GM20431 (cell line): ENCODE measurements at regions not wholly inside any gene's neighbourhood (a gene's known extent, or its start where the extent isn't known, plus 50 kb on each side); places are given as distances from the start of the nearest gene placed in this dataset.
"Not testable (repeated sequence)": the region's sequence is repeated elsewhere in the genome, so short reads cannot be mapped to it uniquely, and the experiment has no call there.

ENCODE experiments used
- in situ Hi-C: fragments of 300-500 bp; cut with MseI, MboI; formaldehyde crosslinking; loops from one replicate; pipeline ENCODE4 v1.15.0; 2020; ENCODE audit warnings: low sequenced_read_pairs; ENCODE audit not compliant: unreplicated experiment

- in situ Hi-C loops: no loop called here
These were observed 499.2 kb downstream of the SETD4 start for GRCh38 chr21:35561116-35561515.

- in situ Hi-C loops: no loop called here
These were observed 500.5 kb downstream of the SETD4 start for GRCh38 chr21:35559829-35560225.

- in situ Hi-C loops: no loop called here
These were observed 501.0 kb downstream of the SETD4 start for GRCh38 chr21:35559128-35559828.

- in situ Hi-C loops: no loop called here
These were observed 503.8 kb downstream of the SETD4 start for GRCh38 chr21:35556536-35556935.

- in situ Hi-C loops: not testable (repeated sequence)
These were observed 503.4 kb upstream of the RUNX1 start for GRCh38 chr21:35552483-35552882.

- in situ Hi-C loops: no loop called here
These were observed 500.0 kb upstream of the RUNX1 start for GRCh38 chr21:35548904-35549615.

GRCh38 chr21:35547946-35548774 is 499.1 kb upstream of the RUNX1 start:
- in situ Hi-C loops: no loop called here

- in situ Hi-C loops: no loop called here
These were observed 494.6 kb upstream of the RUNX1 start for GRCh38 chr21:35543746-35544145.

GRCh38 chr21:35540950-35541638 is 492.0 kb upstream of the RUNX1 start:
- in situ Hi-C loops: no loop called here

GRCh38 chr21:35538386-35538785 is 489.3 kb upstream of the RUNX1 start:
- in situ Hi-C loops: no loop called here

GRCh38 chr21:35537604-35538003 is 488.5 kb upstream of the RUNX1 start:
- in situ Hi-C loops: no loop called here

GRCh38 chr21:35533893-35534292 is 484.8 kb upstream of the RUNX1 start:
- in situ Hi-C loops: no loop called here

GRCh38 chr21:35530766-35531165 is 481.7 kb upstream of the RUNX1 start:
- in situ Hi-C loops: no loop called here

GRCh38 chr21:35529171-35529863 is 480.2 kb upstream of the RUNX1 start:
- in situ Hi-C loops: no loop called here

- in situ Hi-C loops: no loop called here
These were observed 479.3 kb upstream of the RUNX1 start for GRCh38 chr21:35528116-35529042.

- in situ Hi-C loops: no loop called here
These were observed 478.3 kb upstream of the RUNX1 start for GRCh38 chr21:35527358-35527757.

GRCh38 chr21:35525443-35525842 is 476.3 kb upstream of the RUNX1 start:
- in situ Hi-C loops: no loop called here

- in situ Hi-C loops: no loop called here
These were observed 472.9 kb upstream of the RUNX1 start for GRCh38 chr21:35521852-35522505.
